Ovary (tissue), 3 donors: ENCODE measurements at regions not wholly inside any gene's neighbourhood (a gene's known extent, or its start where the extent isn't known, plus 50 kb on each side); places are given as distances from the start of the nearest gene placed in this dataset.

Experiments
- POLR2A ChIP-seq: fragments of 450-650 bp; IDR thresholded peaks from one replicate; pipeline ENCODE4 v1.6.1; 2017; ENCODE audit warnings: antibody characterized with exemption, mild to moderate bottlenecking, moderate library complexity
- TF ChIP-seq, protein P1 (sequence below), 3 donors: fragments of 450-650 bp in 2 of 3; fragments of 200-600 bp in 1 of 3; IDR thresholded peaks; one replicate each; pipeline versions ENCODE4 v1.5.1 to v1.8.0; 2016 to 2022; ENCODE audit warnings: antibody characterized with exemption in 3 of 3, mild to moderate bottlenecking in 1 of 3
- donor health status: DM: no; HTN: no; CAD: no.

DNA sequence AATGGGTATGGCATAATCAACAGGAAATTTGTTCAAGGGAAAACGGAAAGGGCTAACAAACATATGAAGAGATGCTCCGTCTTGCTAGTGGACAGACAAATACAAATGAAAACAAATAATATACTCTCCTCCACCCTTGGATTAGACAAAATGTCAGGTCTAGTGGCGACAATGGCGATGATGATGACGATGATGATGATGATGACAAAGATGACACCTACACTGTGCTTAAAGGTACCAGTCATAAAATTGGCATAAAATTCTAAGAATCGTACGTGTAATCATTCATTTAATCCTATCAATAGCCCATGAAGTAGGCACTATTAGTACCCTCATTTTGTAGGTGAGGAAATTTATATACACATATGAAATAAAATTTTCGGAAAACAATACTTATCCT lies 174.6 kb downstream of the PMP22 start:
- TF ChIP-seq, protein P1, sequence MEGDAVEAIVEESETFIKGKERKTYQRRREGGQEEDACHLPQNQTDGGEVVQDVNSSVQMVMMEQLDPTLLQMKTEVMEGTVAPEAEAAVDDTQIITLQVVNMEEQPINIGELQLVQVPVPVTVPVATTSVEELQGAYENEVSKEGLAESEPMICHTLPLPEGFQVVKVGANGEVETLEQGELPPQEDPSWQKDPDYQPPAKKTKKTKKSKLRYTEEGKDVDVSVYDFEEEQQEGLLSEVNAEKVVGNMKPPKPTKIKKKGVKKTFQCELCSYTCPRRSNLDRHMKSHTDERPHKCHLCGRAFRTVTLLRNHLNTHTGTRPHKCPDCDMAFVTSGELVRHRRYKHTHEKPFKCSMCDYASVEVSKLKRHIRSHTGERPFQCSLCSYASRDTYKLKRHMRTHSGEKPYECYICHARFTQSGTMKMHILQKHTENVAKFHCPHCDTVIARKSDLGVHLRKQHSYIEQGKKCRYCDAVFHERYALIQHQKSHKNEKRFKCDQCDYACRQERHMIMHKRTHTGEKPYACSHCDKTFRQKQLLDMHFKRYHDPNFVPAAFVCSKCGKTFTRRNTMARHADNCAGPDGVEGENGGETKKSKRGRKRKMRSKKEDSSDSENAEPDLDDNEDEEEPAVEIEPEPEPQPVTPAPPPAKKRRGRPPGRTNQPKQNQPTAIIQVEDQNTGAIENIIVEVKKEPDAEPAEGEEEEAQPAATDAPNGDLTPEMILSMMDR (IDR thresholded peaks at IDR 0.05), result no peak
- TF ChIP-seq POLR2A, result no peak
